D721Med (cell line): ENCODE measurements at regions not wholly inside any gene's neighbourhood (a gene's known extent, or its start where the extent isn't known, plus 50 kb on each side); places are given as distances from the start of the nearest gene placed in this dataset.

Experiments used
- DNase-seq: peaks from one replicate; pipeline ENCODE4 v3.0.0; 2011; ENCODE audit warnings: low spot score; ENCODE audit not compliant: insufficient read length
- FAIRE-seq: peaks from 2 replicates; lab custom pipeline; 2011; peaks lifted over from hg19 to GRCh38; lab: Jason Lieb, UNC
- TF ChIP-seq, protein P1 (sequence below): IDR thresholded peaks from 2 replicates; pipeline ENCODE4 v1.5.1; 2012; ENCODE audit warnings: mild to moderate bottlenecking, control low read depth; ENCODE audit not compliant: insufficient read depth; ENCODE audit errors: missing control alignments

DNA sequence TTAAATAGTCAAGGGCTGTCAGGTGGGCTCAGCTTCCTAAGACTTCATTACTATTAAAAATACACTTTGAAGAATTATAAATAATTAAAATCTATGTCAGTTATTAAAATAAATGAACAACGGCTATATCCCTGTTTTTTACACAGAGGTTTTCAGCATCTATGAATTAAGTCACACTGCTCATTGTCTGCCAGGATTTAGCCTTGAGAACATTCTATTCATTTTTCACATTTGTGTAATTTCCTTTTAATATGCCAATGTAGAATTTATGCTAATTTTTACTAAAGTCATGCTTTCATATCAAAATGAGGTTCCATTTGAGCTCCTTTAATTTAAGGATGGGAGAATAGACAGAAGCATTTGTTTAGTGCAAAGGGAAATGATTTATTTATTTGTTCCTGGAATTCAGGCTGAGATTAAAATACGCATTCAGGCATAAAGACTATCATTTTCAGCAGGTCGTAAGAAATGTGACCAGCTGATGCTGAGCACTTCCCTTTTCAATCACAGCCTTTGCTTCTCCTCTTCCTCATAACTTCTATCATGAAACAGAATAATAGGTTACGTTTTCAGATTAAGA is 345.1 kb downstream of the MFSD1 start:
- FAIRE-seq (no peak), DNase-seq (no peak)
- TF ChIP-seq, protein P1, sequence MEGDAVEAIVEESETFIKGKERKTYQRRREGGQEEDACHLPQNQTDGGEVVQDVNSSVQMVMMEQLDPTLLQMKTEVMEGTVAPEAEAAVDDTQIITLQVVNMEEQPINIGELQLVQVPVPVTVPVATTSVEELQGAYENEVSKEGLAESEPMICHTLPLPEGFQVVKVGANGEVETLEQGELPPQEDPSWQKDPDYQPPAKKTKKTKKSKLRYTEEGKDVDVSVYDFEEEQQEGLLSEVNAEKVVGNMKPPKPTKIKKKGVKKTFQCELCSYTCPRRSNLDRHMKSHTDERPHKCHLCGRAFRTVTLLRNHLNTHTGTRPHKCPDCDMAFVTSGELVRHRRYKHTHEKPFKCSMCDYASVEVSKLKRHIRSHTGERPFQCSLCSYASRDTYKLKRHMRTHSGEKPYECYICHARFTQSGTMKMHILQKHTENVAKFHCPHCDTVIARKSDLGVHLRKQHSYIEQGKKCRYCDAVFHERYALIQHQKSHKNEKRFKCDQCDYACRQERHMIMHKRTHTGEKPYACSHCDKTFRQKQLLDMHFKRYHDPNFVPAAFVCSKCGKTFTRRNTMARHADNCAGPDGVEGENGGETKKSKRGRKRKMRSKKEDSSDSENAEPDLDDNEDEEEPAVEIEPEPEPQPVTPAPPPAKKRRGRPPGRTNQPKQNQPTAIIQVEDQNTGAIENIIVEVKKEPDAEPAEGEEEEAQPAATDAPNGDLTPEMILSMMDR: no peak

DNA sequence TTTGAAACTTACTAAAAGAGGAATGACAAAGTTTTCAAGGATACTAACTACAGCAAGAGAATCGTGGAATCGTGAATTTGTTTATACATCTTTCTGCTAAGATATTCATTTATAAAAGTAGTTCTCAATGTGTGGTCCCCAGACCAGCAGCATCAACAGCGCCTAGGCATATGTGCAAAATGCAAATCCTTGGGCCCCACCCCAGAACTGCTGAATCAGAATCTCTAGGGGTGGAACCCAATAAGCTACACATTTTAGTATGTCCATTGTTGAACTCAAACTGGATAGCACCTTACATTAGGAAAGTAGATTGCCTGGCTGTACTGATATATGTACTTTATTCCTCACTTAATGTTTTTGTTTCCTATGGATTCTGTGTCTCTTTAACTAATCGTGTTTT is 346.0 kb downstream of the MFSD1 start:
- DNase-seq (no peak), FAIRE-seq (no peak)
- TF ChIP-seq, protein P1: no peak

DNA sequence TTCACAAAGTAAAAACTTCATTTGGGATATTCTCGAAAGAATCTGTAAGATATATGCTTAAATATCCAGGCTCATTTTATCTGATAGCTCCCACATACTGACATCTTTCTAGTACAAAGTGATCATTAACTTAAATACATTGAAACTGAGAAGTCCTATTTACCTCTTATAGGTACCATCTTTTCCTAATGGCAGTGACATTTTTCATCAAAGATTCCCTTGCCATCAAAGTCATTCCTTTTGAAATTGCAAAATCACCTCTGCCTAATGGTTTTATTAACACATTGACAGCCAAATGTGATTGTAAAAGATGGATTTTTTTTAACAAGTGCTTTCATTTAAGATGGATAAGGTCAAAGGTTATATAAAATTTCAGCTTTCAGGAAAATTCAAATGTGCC is 346.6 kb downstream of the MFSD1 start:
- TF ChIP-seq, protein P1: no peak
- no peak for FAIRE-seq
- no peak for DNase-seq

DNA sequence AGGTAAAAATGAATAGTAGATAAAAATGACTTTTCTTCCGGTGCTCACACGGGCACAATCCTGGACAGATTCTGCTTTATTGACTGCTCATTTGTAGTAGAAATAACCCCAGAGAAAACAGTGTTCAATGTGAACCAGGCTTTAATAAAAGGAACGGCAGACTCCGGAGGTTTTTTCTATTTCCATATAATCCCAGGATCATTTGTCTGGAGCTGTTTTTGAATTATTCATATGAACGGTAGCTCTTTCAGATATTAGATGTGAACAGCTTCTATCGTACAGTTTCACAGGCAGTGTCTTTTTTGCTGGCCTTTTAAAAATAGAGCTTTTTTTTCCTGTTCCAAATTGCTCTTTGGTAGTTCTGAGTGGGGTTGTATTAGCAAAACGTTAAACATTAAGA is 347.3 kb downstream of the MFSD1 start:
- TF ChIP-seq, protein P1: no peak
- FAIRE-seq: no peak
- no peak for DNase-seq

DNA sequence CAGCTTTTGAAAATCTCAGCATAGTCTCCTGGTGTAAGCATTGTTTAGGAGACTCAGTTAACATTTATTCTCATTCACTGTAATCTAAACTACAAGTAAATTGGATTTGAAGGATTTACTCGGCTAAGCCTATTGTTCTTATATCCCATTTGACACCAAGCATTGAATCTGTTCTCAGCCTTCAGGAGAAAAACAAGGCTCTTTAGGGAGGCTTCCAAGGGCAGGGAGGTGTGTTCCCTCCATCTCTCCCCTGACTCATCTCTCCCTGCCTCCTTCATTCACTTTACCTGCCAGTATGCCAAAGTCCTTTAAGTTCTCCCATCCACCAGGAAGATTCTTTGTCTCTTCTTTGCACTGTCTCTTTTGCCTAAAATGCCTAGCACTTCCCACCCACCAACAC is 347.8 kb downstream of the MFSD1 start:
- FAIRE-seq: peak; percentile 66
- DNase-seq: no peak
- TF ChIP-seq, protein P1: no peak

DNA sequence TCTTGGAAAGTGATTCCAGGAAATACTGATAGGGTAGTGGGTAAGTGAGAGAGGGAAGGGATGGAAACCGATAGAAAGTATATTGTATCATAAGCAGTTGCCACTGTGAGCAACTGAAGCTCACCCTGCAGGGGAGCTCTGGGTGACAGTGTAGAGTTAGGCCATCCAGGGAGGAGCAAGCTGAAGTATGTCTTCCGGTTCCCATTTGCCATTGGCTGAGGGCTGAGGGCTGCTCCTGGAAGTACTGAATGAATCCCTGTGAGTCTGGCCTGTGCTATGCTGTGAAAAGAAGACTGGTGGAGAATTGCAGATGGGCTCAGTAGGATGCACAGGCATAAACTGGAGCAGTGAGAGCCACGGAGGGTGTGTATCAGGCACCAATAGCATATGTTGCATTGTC is 348.3 kb downstream of the MFSD1 start:
- FAIRE-seq: no peak
- no peak for DNase-seq
- TF ChIP-seq, protein P1: no peak

DNA sequence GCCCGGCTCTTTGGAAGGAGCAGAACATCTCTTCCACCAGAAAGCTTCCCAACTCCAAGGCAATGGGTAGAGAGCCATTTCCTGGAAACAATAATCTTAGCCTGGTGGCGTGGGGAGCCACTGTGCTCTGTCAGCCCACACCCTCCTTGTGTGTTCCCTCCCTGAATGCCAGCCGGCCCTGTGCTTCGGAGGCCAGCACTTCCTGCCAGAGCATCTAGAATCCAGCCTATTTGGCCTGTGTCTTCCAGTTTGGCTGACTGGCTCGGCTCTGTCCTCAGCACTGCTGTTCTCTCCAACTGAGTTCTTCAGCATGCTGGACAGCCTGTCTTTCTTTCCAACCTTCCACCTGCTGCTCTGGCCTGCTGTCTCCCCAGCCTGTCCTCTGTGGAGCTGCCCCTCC is 349.3 kb downstream of the MFSD1 start:
- TF ChIP-seq, protein P1: no peak
- no peak for FAIRE-seq
- DNase-seq: no peak
